LoVo (cell line): ENCODE measurements at regions not wholly inside any gene's neighbourhood (a gene's known extent, or its start where the extent isn't known, plus 50 kb on each side); places are given as distances from the start of the nearest gene placed in this dataset.
"Not testable (repeated sequence)": the region's sequence is repeated elsewhere in the genome, so short reads cannot be mapped to it uniquely, and the experiment has no call there.

Experiments used
- DNase-seq: peaks from one replicate; pipeline ENCODE4 v3.0.0-alpha.2; 2016; ENCODE audit warnings: low spot score

GRCh38 chr1:190667914-190668313, 190.2 kb upstream of the BRINP3 start:
- DNase-seq = no peak

- no peak for DNase-seq
Observed at GRCh38 chr1:190679044-190679443, 201.4 kb upstream of the BRINP3 start.

DNA sequence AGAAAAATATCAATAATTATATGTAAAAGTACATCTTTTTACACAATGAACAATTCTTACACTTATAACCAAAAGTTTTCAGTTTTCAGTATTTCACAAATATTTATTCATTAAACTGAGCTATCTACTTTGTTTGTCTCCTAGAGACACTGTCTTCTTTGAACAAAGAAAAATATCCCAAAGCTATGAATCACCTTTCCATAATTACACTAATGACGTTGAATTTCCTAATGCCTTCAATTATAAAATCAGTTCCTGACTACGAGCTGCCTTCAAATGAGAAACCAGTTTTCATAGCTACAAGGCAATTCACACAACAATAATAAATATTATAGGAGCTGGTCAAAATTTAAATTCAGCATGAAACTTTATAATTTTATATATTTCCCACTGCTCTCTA, 201.8 kb upstream of the BRINP3 start:
- DNase-seq = no peak

DNA sequence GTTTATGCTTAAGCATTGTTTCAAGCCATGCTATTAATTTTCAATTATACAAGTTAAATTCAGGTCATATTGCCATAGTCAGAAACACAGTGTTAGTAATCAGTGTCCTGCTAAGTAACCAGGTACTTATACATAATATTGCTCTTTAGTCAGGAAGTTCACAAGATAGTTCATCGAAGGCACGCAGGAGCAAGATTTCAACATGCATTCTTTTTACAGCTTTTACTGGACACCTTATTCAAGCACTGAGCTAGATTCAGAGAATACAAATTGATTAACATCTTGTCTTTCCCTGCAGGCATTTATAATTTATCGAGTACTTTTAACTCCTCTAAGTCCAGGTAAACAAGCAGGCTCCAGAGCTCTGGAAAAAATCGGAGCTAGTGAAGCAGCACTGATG, 202.3 kb upstream of the BRINP3 start:
- no peak for DNase-seq

- DNase-seq = no peak
Observed at GRCh38 chr1:190685676-190686075, 208.0 kb upstream of the BRINP3 start.

- DNase-seq = no peak
Observed at GRCh38 chr1:190688096-190688495, 210.4 kb upstream of the BRINP3 start.

- DNase-seq = not testable (repeated sequence)
Observed at GRCh38 chr1:190698488-190698887, 220.8 kb upstream of the BRINP3 start.

DNA sequence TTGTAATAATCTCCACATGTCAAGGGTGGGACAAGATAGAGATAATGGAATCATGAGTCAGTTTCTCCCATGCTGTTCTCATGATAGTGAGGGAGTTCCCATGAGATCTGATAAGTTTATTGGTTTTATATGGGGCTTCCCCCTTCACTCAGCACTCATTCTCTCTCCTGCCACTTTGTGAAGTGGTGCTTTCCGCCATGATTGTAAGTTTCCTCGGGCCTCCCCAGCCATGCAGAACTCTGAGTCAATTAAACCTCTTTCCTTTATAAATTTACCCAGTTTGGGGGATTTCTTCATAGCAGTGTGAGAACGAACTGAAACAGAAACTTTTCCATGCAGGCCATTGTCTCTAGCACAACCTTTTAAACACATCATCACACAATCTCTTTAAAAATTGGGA, 221.5 kb upstream of the BRINP3 start:
- no peak for DNase-seq

- DNase-seq = no peak
Observed at GRCh38 chr1:190708418-190709057, 230.9 kb upstream of the BRINP3 start.

GRCh38 chr1:190711069-190711468, 233.4 kb upstream of the BRINP3 start:
- DNase-seq = no peak

DNA sequence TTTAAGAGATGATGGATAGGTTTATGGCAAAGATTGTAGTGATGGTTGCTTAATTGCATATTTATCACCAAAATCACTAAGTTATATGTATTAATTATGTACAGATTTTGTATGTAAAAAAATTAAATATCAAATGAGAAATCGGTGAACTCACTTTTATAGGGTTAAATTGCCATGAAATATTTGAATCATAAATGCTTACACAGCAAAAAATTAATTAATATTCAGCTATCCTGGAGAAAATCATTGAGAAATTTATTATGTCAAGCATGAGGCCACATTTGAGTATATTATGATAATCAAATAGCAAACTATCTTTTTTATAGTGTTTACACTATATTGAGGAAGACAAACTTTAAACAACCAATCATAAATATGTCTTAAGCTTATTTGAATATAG, 239.4 kb upstream of the BRINP3 start:
- no peak for DNase-seq

DNA sequence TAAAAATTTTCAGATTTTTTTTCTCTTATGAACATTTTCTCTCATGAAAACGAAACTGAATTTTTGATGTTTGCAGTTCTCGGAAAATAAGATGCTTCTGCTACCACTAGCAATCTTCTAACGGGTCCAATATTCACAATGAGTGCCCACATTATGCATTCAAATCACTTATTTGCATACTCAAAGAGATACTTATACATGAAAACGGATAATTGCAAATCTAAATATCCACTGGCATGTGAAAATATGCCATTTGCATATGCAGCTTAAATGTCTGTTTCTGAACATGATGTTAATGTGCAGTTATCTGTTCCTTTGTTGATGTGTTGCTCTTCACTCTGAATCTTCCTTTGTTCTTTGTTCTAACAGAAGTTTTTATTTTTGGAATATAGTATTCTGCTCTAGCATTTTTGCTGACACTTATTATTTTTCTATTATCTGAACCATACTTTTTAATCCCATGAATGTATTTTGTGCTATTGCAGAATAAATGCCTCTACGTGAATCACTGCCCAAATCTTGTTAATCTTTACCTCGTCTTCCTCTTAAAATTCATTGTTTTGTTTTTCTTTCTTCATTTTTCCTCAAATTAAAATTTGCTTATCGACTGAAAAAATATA, 259.4 kb upstream of the BRINP3 start:
- no peak for DNase-seq

GRCh38 chr1:190738317-190738716, 260.7 kb upstream of the BRINP3 start:
- DNase-seq = no peak

DNA sequence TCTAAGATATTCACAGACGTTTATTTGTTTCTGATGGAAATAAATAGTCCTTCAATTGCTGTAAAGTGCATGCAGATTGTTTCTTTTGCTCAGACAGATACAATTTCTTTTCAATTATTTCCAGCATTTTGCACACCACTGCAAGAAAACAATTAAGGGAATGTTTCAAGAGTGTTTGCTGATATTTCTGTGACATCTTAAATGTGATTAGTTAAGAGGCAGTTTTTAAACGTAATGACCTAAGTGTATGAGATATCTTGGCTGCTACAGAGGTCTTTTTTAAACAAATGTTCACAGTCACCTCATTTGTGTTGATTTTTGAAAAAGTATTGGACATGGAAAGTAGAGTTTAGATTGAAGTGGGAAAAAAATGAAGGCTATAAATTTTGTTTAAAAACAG, 262.3 kb upstream of the BRINP3 start:
- no peak for DNase-seq

- DNase-seq = no peak
Observed at GRCh38 chr1:190747704-190748103, 270.0 kb upstream of the BRINP3 start.

- DNase-seq = no peak
Observed at GRCh38 chr1:190752131-190752530, 274.5 kb upstream of the BRINP3 start.

DNA sequence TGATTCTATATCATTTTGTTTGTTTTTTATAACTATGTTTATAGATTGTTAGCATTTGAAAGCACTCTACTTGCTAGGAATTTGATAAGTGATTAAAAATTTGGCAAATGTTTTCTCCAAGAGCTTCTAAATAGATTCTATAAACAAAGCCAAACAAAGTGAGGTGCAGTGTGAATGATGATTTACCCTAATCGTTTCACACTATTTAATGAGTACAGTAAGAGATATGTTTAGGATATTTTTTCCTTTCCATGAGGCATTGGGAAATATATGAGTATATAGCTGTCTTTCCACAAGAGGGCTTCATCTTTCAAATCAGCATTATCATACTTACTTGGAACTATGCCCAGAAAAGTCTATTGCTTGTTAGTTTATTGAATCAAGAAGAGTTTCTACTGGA, 277.0 kb upstream of the BRINP3 start:
- peak; percentile 24 for DNase-seq

DNA sequence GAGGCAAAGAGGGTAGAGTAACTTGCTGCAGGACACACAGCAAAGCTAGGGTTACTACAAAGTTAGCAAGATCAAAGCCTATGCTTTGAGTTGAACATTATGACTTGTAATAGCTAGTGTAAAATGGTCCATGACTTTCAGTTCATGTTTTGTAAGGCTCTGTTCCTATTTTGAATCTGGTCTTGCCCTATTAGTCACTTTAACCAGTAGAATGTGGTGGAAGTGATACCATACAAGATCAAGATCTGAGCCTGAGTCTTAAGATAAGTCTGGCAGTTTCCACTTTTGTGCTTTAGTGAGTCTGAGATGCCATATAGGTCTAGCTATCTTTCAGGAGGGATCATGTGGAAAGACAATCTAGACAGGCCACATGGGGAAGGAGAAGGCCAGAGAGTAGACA, 282.1 kb upstream of the BRINP3 start:
- no peak for DNase-seq

DNA sequence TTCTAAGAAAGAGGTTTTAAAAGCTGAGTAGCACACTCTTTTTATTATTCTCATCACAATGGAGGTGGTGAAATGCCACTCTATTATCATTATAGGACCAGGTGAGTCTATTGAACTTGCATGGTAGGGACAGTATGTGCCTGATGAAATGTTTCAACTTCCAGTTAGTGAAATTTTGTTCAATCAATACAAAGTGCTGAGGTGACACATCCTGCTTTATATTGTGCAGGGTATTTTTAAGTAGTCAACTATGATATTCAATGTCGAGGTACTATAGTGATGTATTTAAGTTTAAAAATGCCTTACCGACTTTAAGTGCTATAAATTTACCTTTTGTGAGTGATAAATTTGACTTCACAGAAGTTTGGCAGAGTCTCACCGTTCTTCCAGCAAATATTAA, 284.7 kb upstream of the BRINP3 start:
- no peak for DNase-seq

DNA sequence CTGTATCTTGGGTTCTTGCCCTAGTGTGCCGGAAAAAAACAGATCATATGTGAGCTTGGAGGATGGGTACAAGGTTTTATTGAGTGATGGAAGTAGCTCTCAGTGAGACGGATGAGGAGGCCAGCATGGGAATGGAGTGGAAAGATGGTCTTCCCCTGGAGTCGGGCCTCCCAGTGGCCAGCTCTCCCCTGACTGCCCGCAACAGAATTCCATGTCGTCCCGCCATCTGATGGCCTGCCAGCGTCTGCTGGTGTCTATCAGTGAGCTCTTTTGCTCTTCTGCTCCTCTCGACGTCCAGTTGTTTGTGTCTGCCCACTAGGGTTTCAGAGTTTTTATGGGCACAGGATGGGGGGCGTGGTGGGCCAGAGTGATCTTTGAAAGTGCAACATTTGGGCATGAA, 315.2 kb upstream of the BRINP3 start:
- DNase-seq = no peak

- no peak for DNase-seq
Observed at GRCh38 chr1:190807629-190808028, 330.0 kb upstream of the BRINP3 start.

DNA sequence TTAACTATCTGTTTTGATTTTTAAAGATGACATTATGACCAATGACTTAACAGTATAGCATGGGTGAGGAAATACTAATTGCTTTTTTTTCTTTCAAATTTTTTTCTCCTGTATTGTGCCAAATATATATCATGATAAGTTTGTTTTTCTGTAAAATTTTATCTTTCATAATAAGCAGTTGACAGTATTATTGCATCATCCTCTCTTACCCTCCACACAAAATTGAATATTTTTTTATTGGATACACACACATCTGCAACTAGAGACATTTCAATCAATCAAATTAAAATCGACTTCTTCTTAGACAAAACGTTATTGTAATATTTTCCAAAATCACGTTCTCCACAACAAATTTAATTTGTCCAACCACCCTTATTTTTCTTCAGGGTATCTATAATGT, 330.4 kb upstream of the BRINP3 start:
- no peak for DNase-seq

- DNase-seq = no peak
Observed at GRCh38 chr1:190809312-190809711, 331.6 kb upstream of the BRINP3 start.

GRCh38 chr1:190812996-190813395, 335.3 kb upstream of the BRINP3 start:
- DNase-seq = no peak
